Endothelial cell (in vitro differentiated cells): ENCODE measurements at regions not wholly inside any gene's neighbourhood (a gene's known extent, or its start where the extent isn't known, plus 50 kb on each side); places are given as distances from the start of the nearest gene placed in this dataset.

Experiments used
- DNase-seq: peaks from one replicate; pipeline ENCODE4 v3.0.0; 2021; ENCODE audit warnings: low spot score
- H3K27ac Mint-ChIP-seq: one replicate; pipeline ENCODE4 v1.8.0; 2021; ENCODE audit warnings: mixed read lengths, inconsistent platforms; ENCODE audit not compliant: unreplicated experiment
- H3K27me3 Mint-ChIP-seq: one replicate; pipeline ENCODE4 v1.8.0; 2021; ENCODE audit warnings: mild to moderate bottlenecking, moderate library complexity, mixed read lengths, inconsistent platforms; ENCODE audit not compliant: unreplicated experiment
- H3K36me3 Mint-ChIP-seq: one replicate; pipeline ENCODE4 v1.8.0; 2021; ENCODE audit warnings: mild to moderate bottlenecking, low read depth, mixed read lengths, inconsistent platforms; ENCODE audit not compliant: unreplicated experiment
- H3K4me1 Mint-ChIP-seq: one replicate; pipeline ENCODE4 v1.8.0; 2021; ENCODE audit warnings: mild to moderate bottlenecking, mixed read lengths, inconsistent platforms; ENCODE audit not compliant: unreplicated experiment
- H3K4me3 Mint-ChIP-seq: one replicate; pipeline ENCODE4 v1.8.0; 2021; ENCODE audit warnings: mild to moderate bottlenecking, mixed read lengths, inconsistent platforms; ENCODE audit not compliant: unreplicated experiment
- H3K9me3 Mint-ChIP-seq: one replicate; pipeline ENCODE4 v1.8.0; 2021; ENCODE audit warnings: mixed read lengths, inconsistent platforms; ENCODE audit not compliant: unreplicated experiment
- CTCF ChIP-seq: fragments of 200-600 bp; sonication (generic); IDR thresholded peaks from one replicate; pipeline ENCODE4 v1.5.0; 2021; ENCODE audit warnings: antibody characterized with exemption; ENCODE audit not compliant: unreplicated experiment

GRCh38 chr5:163569284-163569683 is 63.9 kb downstream of the MAT2B start:
- TF ChIP-seq CTCF: no peak
- H3K36me3 Mint-ChIP-seq: no peaks in the 10 kb centered on the region
- no peak for DNase-seq
- no peak overlapping the region for H3K4me3 Mint-ChIP-seq
- H3K9me3 Mint-ChIP-seq: no peaks in the 10 kb centered on the region
- peaks cover 23% of the 10 kb centered on the region for H3K4me1 Mint-ChIP-seq
- no peaks in the 10 kb centered on the region for H3K27me3 Mint-ChIP-seq
- no peak overlapping the region for H3K27ac Mint-ChIP-seq

DNA sequence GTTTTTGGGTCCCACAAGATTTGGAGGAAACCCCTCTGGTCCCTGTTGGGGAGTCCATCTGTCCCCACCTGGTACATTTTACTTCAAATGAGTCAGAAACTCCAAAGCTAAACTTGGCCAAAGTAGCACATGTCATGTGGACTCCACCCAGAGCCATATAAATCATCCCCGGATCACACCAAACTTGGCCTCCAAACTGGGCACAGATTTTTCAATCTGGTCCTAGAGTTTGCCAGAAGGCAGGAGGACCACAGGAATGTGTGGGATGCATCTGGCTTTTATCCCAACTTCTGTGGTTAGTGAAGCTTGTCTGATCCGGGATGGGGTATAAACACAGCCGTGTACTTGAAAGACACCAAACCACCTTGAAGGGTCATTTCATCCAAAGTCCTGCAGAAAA is 66.3 kb downstream of the MAT2B start:
- Mint-ChIP-seq H3K9me3 (no peaks in the 10 kb centered on the region), H3K27ac (no peak overlapping the region), H3K4me1 (peaks cover 27% of the 10 kb centered on the region), H3K36me3 (no peaks in the 10 kb centered on the region), H3K27me3 (no peaks in the 10 kb centered on the region), H3K4me3 (no peak overlapping the region)
- no peak for DNase-seq
- no peak for TF ChIP-seq CTCF

DNA sequence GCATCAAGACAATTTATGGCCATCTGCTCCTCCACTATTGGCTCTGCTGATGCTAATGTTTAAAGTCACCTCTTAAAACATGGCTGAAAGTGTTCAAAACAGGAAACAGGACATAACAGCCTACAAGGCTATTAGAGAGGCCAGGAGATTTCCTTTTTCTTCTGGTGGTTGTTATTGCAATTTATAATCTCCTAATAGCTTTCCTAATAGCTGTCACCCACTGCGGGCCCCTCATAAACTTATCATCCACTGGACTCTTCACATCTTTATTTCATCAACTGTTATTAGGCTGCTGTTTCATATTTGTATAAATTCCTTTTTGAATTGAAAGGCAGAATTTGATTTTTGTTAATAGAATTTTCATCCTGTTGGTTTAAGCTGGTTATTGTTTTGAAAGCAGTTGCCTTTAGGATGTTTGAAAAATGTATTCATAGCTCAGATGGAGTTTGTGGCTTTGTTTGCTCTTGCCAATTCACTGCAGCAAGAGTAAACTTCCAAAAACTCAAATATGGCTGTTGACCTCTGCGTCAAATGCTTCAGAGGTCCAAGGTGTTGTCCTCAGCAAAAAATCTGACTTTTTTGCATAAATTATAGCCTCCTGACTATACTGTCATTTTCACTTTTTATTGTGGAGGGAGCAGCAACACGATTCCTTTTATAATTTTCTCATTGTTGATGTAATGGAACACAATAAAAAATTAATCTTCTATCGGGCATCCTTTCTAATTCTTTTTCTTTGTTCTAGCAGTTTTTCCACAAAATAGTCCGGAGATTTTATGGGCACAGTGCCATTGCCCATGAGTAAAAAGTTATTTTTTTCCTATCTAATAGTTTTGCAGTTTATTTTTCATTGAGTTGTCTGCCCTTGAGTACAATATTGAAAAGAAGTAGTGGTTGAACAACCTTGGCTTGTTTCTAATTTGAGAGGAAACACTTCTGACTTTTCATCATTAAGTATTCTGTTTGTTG is 69.3 kb downstream of the MAT2B start:
- Mint-ChIP-seq H3K4me3 (no peak overlapping the region), H3K9me3 (no peaks in the 10 kb centered on the region), H3K27me3 (peaks cover 2% of the 10 kb centered on the region), H3K27ac (peak overlapping the region; percentile 48), H3K4me1 (peaks cover 17% of the 10 kb centered on the region), H3K36me3 (no peaks in the 10 kb centered on the region)
- TF ChIP-seq CTCF: no peak
- DNase-seq: no peak

GRCh38 chr5:163578652-163579051 is 73.2 kb downstream of the MAT2B start:
- H3K27ac Mint-ChIP-seq: no peak overlapping the region
- peaks cover 2% of the 10 kb centered on the region for H3K27me3 Mint-ChIP-seq
- TF ChIP-seq CTCF: peak; percentile 14

GRCh38 chr5:163579729-163580128 is 74.3 kb downstream of the MAT2B start:
- Mint-ChIP-seq H3K4me1 (peaks cover 9% of the 10 kb centered on the region), H3K27ac (no peak overlapping the region), H3K36me3 (no peaks in the 10 kb centered on the region), H3K27me3 (peaks cover 2% of the 10 kb centered on the region), H3K4me3 (no peak overlapping the region), H3K9me3 (no peaks in the 10 kb centered on the region)
- no peak for DNase-seq
- no peak for TF ChIP-seq CTCF

More at GRCh38 chr5:163578652-163579051, 73.2 kb downstream of the MAT2B start:
- Mint-ChIP-seq H3K36me3 (no peaks in the 10 kb centered on the region), H3K9me3 (no peaks in the 10 kb centered on the region), H3K4me3 (no peak overlapping the region), H3K4me1 (peaks cover 14% of the 10 kb centered on the region)
- no peak for DNase-seq
